Bronchial epithelial cell (primary cell): ENCODE measurements at regions not wholly inside any gene's neighbourhood (a gene's known extent, or its start where the extent isn't known, plus 50 kb on each side); places are given as distances from the start of the nearest gene placed in this dataset.

Experiments used
- DNase-seq: peaks from one replicate; pipeline ENCODE4 v3.0.0-alpha.2; 2010; ENCODE audit warnings: low read depth
- FAIRE-seq: peaks from 2 replicates; lab custom pipeline; 2011; peaks lifted over from hg19 to GRCh38; lab: Jason Lieb, UNC
- H3K27me3 ChIP-seq: 2 replicates; pipeline ENCODE4 v1.5.1; 2011; ENCODE audit warnings: low read length; ENCODE audit not compliant: control insufficient read depth, insufficient read depth
- H3K36me3 ChIP-seq: 2 replicates; pipeline ENCODE4 v1.5.1; 2011; ENCODE audit warnings: low read length; ENCODE audit not compliant: control insufficient read depth, insufficient read depth
- H3K4me3 ChIP-seq: 2 replicates; pipeline ENCODE4 v1.5.1; 2011; ENCODE audit warnings: mild to moderate bottlenecking, low read depth, low read length, control low read depth
- TF ChIP-seq, protein P1 (sequence below): IDR thresholded peaks from 2 replicates; pipeline ENCODE4 v1.5.1; 2011; ENCODE audit warnings: mild to moderate bottlenecking, moderate library complexity, low read length, control low read depth, inconsistent platforms; ENCODE audit not compliant: insufficient read depth, severe bottlenecking

GRCh38 chr1:47563201-47563600 lies 125.4 kb downstream of the FOXD2 start:
- TF ChIP-seq, protein P1, sequence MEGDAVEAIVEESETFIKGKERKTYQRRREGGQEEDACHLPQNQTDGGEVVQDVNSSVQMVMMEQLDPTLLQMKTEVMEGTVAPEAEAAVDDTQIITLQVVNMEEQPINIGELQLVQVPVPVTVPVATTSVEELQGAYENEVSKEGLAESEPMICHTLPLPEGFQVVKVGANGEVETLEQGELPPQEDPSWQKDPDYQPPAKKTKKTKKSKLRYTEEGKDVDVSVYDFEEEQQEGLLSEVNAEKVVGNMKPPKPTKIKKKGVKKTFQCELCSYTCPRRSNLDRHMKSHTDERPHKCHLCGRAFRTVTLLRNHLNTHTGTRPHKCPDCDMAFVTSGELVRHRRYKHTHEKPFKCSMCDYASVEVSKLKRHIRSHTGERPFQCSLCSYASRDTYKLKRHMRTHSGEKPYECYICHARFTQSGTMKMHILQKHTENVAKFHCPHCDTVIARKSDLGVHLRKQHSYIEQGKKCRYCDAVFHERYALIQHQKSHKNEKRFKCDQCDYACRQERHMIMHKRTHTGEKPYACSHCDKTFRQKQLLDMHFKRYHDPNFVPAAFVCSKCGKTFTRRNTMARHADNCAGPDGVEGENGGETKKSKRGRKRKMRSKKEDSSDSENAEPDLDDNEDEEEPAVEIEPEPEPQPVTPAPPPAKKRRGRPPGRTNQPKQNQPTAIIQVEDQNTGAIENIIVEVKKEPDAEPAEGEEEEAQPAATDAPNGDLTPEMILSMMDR: no peak
- H3K36me3 ChIP-seq: no peaks in the 10 kb centered on the region

DNA sequence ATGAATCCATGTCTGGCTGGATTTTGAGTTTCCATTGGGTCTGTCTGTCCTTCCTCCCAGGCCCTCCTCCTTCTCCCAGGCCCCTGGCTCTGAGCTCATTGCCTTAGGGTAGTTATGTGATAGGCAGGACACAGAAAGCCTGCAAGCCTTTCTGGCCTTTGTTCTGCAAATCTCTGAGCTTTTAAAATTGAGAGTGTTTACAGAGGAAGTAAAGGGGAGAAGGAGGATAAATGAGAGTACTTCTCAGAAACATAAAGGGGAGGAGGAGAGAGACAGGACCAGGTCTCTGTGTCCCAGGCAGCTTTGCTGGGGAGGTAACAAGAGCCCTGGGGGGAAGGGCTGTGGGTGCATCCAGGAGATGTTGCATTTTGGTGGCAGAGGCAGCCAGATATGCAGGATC lies 126.7 kb downstream of the FOXD2 start:
- no peaks in the 10 kb centered on the region for H3K36me3 ChIP-seq
- DNase-seq: no peak
- no peak overlapping the region for H3K4me3 ChIP-seq
- no peak for FAIRE-seq
- H3K27me3 ChIP-seq: no peaks in the 10 kb centered on the region
- TF ChIP-seq, protein P1: no peak

More at GRCh38 chr1:47563201-47563600, 125.4 kb downstream of the FOXD2 start:
- Histone ChIP-seq H3K27me3 (no peaks in the 10 kb centered on the region), H3K4me3 (no peak overlapping the region)
- no peak for DNase-seq
- no peak for FAIRE-seq

GRCh38 chr1:47565092-47565491 lies 127.2 kb downstream of the FOXD2 start:
- no peaks in the 10 kb centered on the region for H3K27me3 ChIP-seq
- no peak overlapping the region for H3K4me3 ChIP-seq
- no peak for DNase-seq
- TF ChIP-seq, protein P1: no peak
- FAIRE-seq: no peak
- no peaks in the 10 kb centered on the region for H3K36me3 ChIP-seq

- TF ChIP-seq, protein P1: no peak
- no peak for FAIRE-seq
- H3K27me3 ChIP-seq: no peaks in the 10 kb centered on the region
- H3K4me3 ChIP-seq: no peak overlapping the region
- DNase-seq: no peak
- no peaks in the 10 kb centered on the region for H3K36me3 ChIP-seq
Observed at GRCh38 chr1:47565676-47566075, 127.8 kb downstream of the FOXD2 start.

DNA sequence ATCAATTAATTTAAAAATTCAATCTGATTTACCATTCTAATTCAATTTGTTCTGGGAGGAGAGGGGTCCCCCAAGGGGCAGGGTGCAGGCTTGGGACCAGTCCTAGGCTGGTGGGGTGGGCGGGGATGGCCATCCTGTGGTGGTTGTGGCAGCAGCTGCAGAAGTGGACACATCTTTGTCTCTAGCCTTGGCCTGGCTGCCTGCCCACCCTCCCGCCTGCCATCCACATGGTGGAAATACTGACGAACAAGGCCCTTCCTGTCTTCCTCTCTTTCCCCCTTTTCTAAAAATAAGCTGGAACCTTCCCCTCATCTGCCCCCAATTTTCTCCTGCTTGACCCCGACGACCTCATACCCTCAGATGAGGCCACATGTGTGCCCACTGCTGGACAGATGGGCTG lies 130.9 kb downstream of the FOXD2 start:
- FAIRE-seq (no peak), DNase-seq (no peak)
- TF ChIP-seq, protein P1: no peak
- Histone ChIP-seq H3K27me3 (no peaks in the 10 kb centered on the region), H3K36me3 (no peaks in the 10 kb centered on the region), H3K4me3 (no peak overlapping the region)

- no peak for DNase-seq
- H3K27me3 ChIP-seq: no peaks in the 10 kb centered on the region
- H3K4me3 ChIP-seq: no peak overlapping the region
- no peak for FAIRE-seq
- TF ChIP-seq, protein P1: no peak
- H3K36me3 ChIP-seq: no peaks in the 10 kb centered on the region
Observed at GRCh38 chr1:47569261-47569660, 131.4 kb downstream of the FOXD2 start.
